Calu3 (cell line): ENCODE measurements at regions not wholly inside any gene's neighbourhood (a gene's known extent, or its start where the extent isn't known, plus 50 kb on each side); places are given as distances from the start of the nearest gene placed in this dataset.
"Not testable (repeated sequence)": the region's sequence is repeated elsewhere in the genome, so short reads cannot be mapped to it uniquely, and the experiment has no call there.

Source experiments
- BruUV-seq: library from RNA; stranded (reverse); fragments of 400-500 nt; replicated peaks from 2 replicates; lab custom pipeline; 2021; lab: Mats Ljungman, UMichigan
- CTCF ChIA-PET: fragments of 300-600 bp; sonication (Branson Sonifier 250); formaldehyde crosslinking; loops from one replicate; lab custom pipeline; 2022; ENCODE audit warnings: antibody characterized with exemption; lab: Charles Lee
- DNase-seq: peaks from one replicate; pipeline ENCODE4 v3.0.0; 2022
- H3K27ac Mint-ChIP-seq: one replicate; pipeline ENCODE4 v1.8.0; 2022; ENCODE audit warnings: mixed read lengths; ENCODE audit not compliant: unreplicated experiment
- H3K27me3 Mint-ChIP-seq: one replicate; pipeline ENCODE4 v1.8.0; 2022; ENCODE audit warnings: mixed read lengths; ENCODE audit not compliant: unreplicated experiment
- H3K36me3 Mint-ChIP-seq: one replicate; pipeline ENCODE4 v1.8.0; 2022; ENCODE audit warnings: mild to moderate bottlenecking, moderate library complexity, mixed read lengths; ENCODE audit not compliant: insufficient read depth, unreplicated experiment
- H3K4me1 Mint-ChIP-seq: one replicate; pipeline ENCODE4 v1.8.0; 2022; ENCODE audit warnings: mild to moderate bottlenecking, low read depth, mixed read lengths; ENCODE audit not compliant: unreplicated experiment
- H3K4me3 Mint-ChIP-seq: one replicate; pipeline ENCODE4 v1.8.0; 2022; ENCODE audit warnings: mild to moderate bottlenecking, low read depth, moderate library complexity, mixed read lengths; ENCODE audit not compliant: unreplicated experiment
- H3K9me3 Mint-ChIP-seq: one replicate; pipeline ENCODE4 v1.8.0; 2022; ENCODE audit warnings: low read depth, mixed read lengths; ENCODE audit not compliant: unreplicated experiment
- CTCF ChIP-seq: fragments of 200-600 bp; IDR thresholded peaks from one replicate; pipeline ENCODE4 v1.8.0; 2022; ENCODE audit warnings: antibody characterized with exemption; ENCODE audit not compliant: unreplicated experiment
- intact Hi-C: fragments of 100-400 bp; cut with micrococcal nuclease; formaldehyde crosslinking; loops from one replicate; pipeline ENCODE4 v1.10.0; 2022; ENCODE audit not compliant: unreplicated experiment

DNA sequence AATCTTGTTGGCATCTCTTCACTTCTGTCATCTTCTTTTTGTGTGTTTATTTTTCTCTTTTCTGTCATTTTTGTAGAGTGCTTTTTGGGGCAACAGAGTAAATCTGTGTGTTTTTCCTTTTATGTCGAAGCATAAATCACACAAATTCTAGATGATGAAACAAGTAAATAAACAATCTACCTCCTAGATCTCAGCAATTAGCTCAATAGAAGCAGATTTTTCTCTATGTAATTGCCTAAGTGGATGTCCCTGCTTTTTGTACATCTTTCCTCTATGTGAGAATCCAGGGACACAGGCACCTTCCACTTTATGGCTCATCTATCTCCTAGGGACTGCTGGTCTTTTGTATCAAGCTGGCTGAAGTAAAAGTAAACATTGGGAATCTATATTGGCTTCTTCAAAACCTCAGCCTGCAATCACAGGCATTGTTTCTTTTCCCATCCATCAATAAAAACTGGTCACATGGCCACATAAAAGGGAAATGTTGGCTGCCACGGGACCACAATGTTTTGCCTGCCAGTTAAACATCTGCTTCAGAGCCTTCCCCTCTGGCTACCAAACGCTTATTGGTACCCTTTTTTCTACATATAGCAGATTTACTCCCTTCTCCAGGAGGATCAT, 323.8 kb downstream of the LMO7 start:
- CTCF ChIA-PET = no interaction called here
- Mint-ChIP-seq H3K36me3 (no peaks in the 10 kb centered on the region), H3K27ac (no peak overlapping the region)

DNA sequence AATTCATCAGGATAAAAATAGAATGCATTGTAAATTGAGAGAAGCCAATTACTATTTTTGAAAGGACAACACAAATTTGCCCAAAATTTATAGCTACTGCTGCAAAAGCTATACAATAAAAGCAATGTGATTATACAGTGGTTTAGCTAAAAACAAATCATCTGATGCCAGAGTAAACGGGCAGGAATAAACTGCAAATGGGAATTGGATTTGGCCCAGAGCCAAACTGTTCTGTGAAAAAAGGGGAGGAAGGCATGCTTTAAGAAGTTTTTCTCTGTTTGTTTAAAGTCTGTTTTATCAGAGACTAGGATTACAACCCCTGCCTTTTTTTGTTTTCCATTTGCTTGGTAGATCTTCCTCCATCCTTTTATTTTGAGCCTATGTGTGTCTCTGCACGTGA, 317.5 kb downstream of the LMO7 start:
- H3K9me3 Mint-ChIP-seq, BruUV-seq, H3K36me3 Mint-ChIP-seq, DNase-seq, H3K4me3 Mint-ChIP-seq, intact Hi-C loops, H3K4me1 Mint-ChIP-seq, H3K27ac Mint-ChIP-seq, H3K27me3 Mint-ChIP-seq, CTCF ChIA-PET: not testable (repeated sequence)

More for the DNA sequence above, 323.8 kb downstream of the LMO7 start:
- no peak for TF ChIP-seq CTCF
- no peak for DNase-seq
- intact Hi-C loops = no loop called here
- H3K9me3 Mint-ChIP-seq = peaks cover 3% of the 10 kb centered on the region
- no peak overlapping the region for H3K4me3 Mint-ChIP-seq
- BruUV-seq = no TSS peak
- no peaks in the 10 kb centered on the region for H3K4me1 Mint-ChIP-seq
- no peaks in the 10 kb centered on the region for H3K27me3 Mint-ChIP-seq

DNA sequence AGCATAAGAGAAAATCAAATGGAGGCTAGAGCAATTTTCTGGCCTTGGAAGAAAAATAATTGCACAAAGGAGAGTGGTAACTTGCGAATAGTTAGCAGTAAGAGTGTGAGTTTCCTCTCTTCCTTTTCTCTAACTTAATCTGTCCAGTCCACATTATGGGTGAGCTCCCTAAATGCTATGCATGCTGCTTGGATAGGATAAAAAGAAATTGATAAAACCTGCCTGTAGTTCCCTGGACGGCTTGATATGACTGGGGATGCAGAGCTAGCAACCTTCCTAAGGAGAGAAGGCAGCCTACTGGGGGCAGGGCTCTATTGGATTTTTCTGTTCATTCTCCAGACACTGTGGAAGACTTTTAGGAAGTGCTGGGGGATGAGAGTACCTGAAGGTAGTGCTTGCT, 311.3 kb downstream of the LMO7 start:
- Mint-ChIP-seq H3K36me3 (no peaks in the 10 kb centered on the region), H3K4me3 (no peak overlapping the region), H3K9me3 (no peaks in the 10 kb centered on the region), H3K4me1 (no peaks in the 10 kb centered on the region), H3K27ac (no peak overlapping the region), H3K27me3 (no peaks in the 10 kb centered on the region)
- TF ChIP-seq CTCF = no peak
- DNase-seq = no peak
- CTCF ChIA-PET = no interaction called here
- intact Hi-C loops = no loop called here
- BruUV-seq = no TSS peak

GRCh38 chr13:75946536-75947284, 310.6 kb downstream of the LMO7 start:
- no peaks in the 10 kb centered on the region for H3K36me3 Mint-ChIP-seq
- no peaks in the 10 kb centered on the region for H3K27me3 Mint-ChIP-seq
- H3K27ac Mint-ChIP-seq = no peak overlapping the region
- CTCF ChIA-PET = no interaction called here
- no peak for TF ChIP-seq CTCF
- no peak for DNase-seq
- H3K9me3 Mint-ChIP-seq = no peaks in the 10 kb centered on the region
- BruUV-seq = no TSS peak
- intact Hi-C loops = no loop called here
- H3K4me1 Mint-ChIP-seq = no peaks in the 10 kb centered on the region
- H3K4me3 Mint-ChIP-seq = no peak overlapping the region
